IPS DF 4.7 (cell line): ENCODE measurements at regions not wholly inside any gene's neighbourhood (a gene's known extent, or its start where the extent isn't known, plus 50 kb on each side); places are given as distances from the start of the nearest gene placed in this dataset.

Experiments
- DNase-seq: peaks from one replicate; pipeline ENCODE4 v3.0.0-alpha.2; 2013; ENCODE audit warnings: low spot score; ENCODE audit errors: extremely low read depth

- DNase-seq: no peak
These were observed 726.4 kb upstream of the CDH2 start for GRCh38 chr18:28903306-28903705.

DNA sequence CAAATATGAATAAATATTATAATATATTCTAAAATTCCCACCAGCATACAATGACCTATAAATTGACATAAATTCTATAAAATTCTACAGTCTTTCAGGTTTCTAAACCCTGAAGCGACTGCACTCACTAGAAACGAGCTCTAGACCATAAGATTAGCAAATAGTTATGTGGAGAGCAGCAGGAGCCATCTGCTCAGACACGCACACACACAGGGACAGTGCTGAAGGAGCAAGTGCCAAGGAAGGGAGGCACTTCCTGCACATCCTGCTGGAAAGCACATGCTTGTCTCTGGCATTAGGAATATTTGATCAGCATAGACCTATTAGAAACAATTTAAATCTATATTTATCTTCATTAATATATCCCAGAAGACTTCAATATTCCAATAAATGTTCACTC is 713.9 kb upstream of the CDH2 start:
- DNase-seq: no peak

- DNase-seq: no peak
These were observed 707.4 kb upstream of the CDH2 start for GRCh38 chr18:28884304-28884703.

- no peak for DNase-seq
These were observed 703.9 kb upstream of the CDH2 start for GRCh38 chr18:28880856-28881255.

GRCh38 chr18:28875059-28875458 is 698.1 kb upstream of the CDH2 start:
- no peak for DNase-seq

DNA sequence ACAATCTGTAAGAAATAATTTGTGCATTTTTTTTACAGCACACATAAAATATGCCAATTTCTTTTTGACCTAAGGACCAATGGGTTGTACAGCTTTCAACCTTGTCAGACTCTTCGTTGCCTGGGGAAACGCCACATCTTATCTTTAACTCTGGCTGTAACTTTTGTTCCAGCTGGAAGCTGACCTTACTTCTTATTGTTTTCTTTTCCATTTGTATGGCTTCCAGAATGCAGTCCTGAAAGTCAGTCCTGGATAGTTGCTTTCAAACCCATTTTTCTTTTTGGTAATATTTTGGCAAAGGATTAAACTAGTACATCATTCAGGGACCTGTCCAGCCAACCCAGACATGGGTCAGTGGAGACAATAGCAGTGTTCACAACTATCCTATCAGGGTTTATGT is 686.5 kb upstream of the CDH2 start:
- no peak for DNase-seq

DNA sequence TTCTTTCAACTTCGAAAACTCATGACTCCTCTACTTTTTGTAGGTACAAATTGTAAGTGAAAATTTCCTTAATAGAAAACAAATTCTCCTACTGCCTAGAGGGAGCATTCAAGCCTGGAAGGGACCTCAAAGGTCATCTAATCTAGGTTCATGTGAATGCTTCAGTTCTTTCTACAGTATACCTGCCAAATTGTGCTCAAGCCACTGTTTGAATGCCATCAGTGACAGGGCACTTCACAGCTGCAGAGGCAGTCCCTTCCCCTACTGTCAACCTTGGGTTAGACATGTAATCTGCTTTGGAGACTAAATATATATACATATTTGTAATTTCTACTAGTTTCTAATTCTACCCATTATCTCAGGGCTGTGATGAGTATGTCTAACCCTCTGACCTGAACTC is 681.3 kb upstream of the CDH2 start:
- DNase-seq: no peak

- DNase-seq: no peak
These were observed 679.1 kb upstream of the CDH2 start for GRCh38 chr18:28855989-28856388.

DNA sequence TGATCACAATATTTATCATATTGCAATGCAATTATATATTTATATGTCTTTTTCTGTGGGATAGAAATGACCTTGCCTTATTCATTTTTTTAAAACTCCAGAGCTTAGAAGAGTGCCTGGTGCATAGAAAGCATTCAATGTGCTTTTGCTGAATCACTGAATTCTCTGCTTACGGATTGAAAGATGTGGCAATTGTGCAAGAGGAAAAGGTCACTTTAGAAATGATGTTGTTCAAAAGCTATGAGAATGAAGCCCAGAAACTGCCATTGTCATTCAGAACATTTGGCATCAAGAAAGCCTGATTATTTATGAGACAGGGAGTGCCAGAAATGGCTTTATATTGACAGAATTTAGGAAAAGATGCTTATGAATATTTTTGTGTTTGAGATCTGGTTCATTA is 678.6 kb upstream of the CDH2 start:
- no peak for DNase-seq

DNA sequence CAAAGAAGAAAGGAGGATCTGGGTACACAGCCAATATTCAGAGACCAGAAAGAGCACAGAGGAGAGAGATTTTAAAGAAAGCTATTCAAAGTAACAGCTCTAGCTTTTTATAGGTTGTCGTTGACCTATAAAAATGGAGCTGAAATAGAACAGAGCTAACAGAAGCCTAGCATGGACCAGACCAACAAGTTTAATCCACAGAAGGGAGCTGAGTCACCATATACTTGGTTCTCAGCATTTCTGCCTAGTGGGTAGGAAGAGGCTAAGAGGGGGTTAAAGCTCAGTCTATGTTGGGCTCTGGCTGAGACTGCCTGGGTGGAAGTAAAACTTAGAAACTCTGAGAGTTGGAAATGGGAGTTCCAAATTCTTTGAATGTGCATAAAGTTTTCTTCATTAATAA is 678.0 kb upstream of the CDH2 start:
- DNase-seq: no peak

- no peak for DNase-seq
These were observed 670.0 kb upstream of the CDH2 start for GRCh38 chr18:28846958-28847357.

- no peak for DNase-seq
These were observed 660.2 kb upstream of the CDH2 start for GRCh38 chr18:28837100-28837499.

DNA sequence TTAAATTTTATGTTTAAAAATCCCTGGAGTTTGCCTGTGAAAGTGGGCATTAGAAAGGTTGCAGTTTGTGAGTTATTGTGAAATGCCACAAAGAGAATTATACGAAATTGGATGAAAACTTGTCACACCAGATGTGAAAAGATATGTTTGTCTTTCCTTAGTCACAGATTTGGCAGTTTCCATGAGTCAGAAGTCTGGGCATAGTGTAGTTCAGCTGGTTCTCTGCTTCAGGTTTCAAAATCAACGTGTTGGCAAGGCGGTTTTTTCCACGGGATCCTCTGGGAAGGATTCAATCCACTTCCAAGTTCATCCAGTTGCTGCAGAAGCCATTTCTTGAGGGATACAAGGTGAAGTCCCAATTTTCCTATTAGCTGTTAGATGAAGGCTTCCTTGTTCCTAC is 658.0 kb upstream of the CDH2 start:
- DNase-seq: no peak

DNA sequence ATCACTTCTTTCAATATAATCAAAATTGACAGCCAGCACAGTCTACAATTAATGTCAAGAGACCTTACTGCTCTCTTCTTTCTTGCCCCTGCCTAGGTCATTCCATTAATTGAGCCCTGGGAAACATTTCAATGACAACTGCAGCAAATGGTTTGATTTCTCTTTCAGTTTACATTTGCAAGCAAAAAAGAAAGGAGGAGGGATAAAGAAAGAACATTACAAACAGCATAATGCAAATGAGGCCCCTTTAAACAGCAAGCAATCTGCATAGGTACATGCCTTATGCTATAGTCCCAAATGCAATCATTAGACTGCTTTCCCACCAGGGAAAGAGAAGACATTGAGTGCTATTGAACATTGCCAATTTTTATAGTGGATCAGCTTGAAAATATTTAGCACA is 655.0 kb upstream of the CDH2 start:
- no peak for DNase-seq

GRCh38 chr18:28831476-28831875 is 654.5 kb upstream of the CDH2 start:
- no peak for DNase-seq

DNA sequence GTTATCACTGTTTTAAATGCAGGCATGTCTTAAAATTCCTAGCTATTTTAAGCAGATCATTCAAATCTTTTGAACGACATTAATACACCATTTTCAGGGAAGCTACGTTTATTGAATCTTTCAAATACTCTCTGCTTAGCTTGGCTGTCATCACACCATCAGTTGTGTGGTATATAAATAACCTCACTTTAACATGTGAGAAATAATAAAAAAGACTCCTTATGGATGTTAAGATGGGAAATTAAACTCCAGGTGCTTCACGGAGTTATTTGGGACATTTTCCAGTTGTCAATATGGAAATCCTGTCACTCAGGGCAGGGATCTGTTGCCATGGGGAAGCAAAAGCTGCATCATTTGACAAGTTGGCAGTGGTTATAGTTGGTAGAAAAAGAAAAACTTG is 649.2 kb upstream of the CDH2 start:
- DNase-seq: no peak

DNA sequence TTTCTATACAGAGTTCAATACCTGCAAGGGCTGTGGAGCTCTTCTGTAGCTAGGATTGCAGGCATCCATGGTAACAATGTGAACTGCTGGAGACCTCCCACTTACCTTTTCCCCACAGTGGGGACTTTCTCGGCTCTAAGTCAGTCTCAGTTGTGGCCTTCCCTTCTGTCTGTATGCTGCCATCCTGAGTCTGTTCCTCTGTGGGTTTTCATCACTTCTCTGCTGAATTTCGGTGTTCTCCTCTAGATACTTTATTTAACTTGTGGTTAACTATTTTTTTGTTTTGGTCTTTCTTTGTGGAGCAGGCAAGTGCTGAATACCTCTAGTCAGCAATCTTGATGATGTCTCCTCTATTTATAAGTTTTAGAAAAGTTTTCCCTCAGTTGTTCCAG is 647.2 kb upstream of the CDH2 start:
- DNase-seq: no peak

GRCh38 chr18:28823506-28824182 is 646.7 kb upstream of the CDH2 start:
- DNase-seq: no peak

GRCh38 chr18:28820353-28820752 is 643.4 kb upstream of the CDH2 start:
- DNase-seq: no peak

GRCh38 chr18:28816155-28816554 is 639.2 kb upstream of the CDH2 start:
- no peak for DNase-seq

GRCh38 chr18:28814365-28814764 is 637.4 kb upstream of the CDH2 start:
- DNase-seq: no peak

GRCh38 chr18:28808373-28808772 is 631.4 kb upstream of the CDH2 start:
- DNase-seq: no peak

DNA sequence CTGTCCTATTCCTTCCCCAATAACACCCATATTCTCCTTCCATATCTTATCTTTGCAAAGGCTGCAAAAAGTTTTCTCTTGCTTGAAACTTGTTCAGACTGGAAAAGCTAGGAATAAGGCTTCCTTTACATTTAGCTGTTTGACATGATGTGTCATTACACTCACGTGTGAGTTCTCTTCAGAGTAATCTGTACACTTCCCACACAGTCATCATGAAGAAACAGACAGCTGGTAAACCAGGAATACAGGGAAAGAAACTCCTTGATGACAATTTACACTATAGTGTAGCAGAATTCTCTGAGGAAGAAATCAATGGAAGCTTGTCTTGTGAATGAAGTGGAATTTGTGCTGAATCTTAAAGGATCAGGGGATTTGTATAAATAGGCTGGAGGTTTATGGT is 628.6 kb upstream of the CDH2 start:
- DNase-seq: no peak
